Renal pelvis (tissue), 1 donor: ENCODE measurements at regions not wholly inside any gene's neighbourhood (a gene's known extent, or its start where the extent isn't known, plus 50 kb on each side); places are given as distances from the start of the nearest gene placed in this dataset.
"Not testable (repeated sequence)": the region's sequence is repeated elsewhere in the genome, so short reads cannot be mapped to it uniquely, and the experiment has no call there.

Experiments used
- DNase-seq: peaks from one replicate; pipeline ENCODE4 v3.0.0-alpha.2; 2013

GRCh38 chr2:234725528-234726264 lies 226.1 kb upstream of the SH3BP4 start:
- DNase-seq, result no peak

- DNase-seq, result no peak
Measured at GRCh38 chr2:234724850-234725249, 227.0 kb upstream of the SH3BP4 start.

DNA sequence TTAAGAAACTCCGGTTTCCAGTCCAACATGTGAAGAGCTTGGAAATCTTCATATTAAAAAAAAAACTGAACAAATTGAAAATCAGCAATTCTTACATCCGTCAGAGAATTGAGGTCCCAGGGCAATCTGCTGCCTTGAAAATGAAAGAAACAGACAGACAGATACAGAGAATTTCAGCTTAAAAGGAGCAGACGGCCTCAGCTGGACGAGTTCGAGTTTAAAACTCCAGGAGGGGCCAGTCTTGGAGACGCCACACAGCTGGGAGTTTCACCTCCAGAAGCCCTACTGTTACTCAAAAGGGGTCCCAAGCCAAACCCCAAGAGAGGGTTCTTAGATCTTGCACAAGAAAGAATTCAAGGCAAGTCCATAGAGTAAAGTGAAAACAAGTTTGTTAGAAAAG lies 226.5 kb upstream of the ARL4C start:
- DNase-seq, result no peak

- DNase-seq, result no peak
Measured at GRCh38 chr2:234722176-234722575, 225.3 kb upstream of the ARL4C start.

DNA sequence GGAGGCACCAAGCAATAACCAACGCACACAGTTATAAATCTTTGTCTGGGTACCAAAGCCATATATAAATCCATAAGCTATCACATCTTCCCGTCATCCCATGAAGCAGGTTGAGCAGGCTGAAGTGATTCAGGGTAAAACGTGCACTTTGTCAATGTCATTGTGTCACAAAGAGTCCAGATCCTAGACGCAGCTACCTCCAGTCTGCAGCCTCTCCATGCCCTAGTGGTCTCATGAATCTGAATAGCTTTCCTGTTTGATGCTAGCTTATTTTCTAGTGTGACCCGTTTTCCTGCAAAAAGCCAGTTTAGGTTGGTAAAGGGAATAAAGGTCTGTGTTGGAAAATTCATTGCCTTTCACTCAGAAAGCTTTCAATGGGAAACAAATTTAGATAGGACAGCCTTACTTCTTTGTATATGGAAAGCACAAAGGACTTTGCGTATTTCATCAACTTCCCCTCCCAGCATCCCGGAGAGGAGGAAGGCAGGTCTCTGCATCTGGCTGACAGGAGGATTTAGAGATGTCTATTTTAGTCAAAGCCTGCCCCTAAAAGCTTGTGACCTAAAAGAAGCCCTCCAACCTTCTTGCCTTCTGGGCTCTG lies 222.3 kb upstream of the ARL4C start:
- no peak for DNase-seq

GRCh38 chr2:234716271-234716670 lies 219.4 kb upstream of the ARL4C start:
- no peak for DNase-seq

DNA sequence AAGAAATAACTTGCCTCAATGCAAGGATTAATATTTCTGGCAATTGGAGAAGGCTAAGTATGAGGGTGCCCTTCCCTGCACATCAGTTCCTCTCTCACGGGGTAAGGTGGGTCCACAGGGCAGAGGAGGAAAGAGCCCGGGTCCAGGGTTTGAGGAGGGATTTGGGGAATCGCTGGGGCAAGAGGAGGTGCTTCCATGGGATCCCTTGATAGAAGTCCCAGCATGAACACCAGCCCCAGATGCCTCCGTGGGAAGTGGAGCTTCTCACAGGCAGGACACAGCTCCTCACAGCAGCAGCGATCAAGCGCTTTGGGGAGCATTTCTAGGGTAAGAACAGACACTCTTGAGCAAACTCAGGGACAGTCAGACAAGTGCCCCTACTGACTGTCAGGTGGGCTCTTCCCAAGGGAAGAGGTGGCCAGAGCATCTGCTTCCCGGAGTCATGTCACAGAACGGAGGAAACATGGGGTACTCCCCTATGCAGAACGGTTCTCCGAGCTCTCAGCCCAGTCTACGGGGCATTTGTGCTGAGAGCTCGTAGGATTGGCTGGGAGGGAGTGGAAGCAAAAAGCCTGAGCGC lies 218.9 kb upstream of the ARL4C start:
- DNase-seq, result no peak

DNA sequence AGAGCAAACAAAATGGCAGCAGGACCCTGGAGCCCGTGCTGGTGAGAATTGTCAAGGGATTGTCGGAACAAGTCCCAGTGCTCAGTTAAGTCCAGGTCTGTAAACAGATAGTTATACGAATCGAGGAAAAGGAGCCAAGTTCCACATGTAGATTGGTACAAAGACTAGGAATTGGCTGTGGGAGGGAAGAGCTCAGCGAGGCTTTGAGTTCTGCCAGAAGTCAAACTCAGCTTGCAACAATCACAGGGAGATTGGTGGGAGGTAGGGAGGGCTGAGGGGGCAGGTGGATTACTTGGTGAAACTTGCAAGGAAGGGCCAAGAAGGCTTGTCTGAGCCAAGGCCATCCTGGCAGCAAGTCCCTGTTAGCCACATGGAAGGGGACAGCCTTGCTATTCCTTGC lies 217.8 kb upstream of the ARL4C start:
- DNase-seq, result no peak

- no peak for DNase-seq
Measured at GRCh38 chr2:234712421-234712935, 215.6 kb upstream of the ARL4C start.

GRCh38 chr2:234711308-234711707 lies 214.4 kb upstream of the ARL4C start:
- DNase-seq, result no peak

- no peak for DNase-seq
Measured at GRCh38 chr2:234710587-234710986, 213.7 kb upstream of the ARL4C start.

DNA sequence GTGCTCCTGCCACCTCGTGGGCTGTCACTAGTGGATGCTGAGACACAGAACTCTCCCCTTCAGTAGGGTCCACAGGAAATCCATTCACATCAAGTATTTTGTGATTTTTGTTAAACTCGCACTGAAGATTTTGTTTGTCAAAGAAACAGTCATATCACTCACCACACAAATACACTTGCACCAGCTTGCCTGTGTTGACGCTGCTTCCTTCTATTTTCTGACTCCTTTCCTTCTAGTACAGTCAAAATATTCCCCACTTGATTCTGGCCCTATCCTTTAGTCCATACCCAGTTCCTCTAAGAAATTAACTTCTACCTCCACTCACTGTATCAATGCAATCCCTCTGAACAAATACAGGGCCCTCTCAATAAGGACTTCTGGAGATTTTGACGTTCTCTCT lies 213.2 kb upstream of the ARL4C start:
- DNase-seq, result no peak

DNA sequence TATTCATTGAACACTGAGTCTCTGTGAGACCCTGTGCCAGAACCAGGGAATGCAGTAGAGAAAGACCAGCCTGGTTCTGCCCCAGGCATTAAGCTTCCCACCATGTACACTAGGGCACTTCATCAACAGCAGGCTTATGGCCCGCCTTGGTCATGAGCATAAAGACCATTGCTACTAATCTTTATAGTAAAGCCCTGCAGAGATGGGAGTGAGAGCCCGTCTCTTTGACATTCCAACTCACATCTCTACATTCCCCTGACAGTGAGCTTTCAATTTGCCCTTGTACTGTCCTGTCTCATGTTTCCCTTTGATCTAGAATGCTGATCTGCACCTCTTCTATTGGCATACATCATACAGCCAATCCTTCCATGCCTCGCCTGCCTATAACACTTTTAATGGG lies 211.8 kb upstream of the ARL4C start:
- no peak for DNase-seq

DNA sequence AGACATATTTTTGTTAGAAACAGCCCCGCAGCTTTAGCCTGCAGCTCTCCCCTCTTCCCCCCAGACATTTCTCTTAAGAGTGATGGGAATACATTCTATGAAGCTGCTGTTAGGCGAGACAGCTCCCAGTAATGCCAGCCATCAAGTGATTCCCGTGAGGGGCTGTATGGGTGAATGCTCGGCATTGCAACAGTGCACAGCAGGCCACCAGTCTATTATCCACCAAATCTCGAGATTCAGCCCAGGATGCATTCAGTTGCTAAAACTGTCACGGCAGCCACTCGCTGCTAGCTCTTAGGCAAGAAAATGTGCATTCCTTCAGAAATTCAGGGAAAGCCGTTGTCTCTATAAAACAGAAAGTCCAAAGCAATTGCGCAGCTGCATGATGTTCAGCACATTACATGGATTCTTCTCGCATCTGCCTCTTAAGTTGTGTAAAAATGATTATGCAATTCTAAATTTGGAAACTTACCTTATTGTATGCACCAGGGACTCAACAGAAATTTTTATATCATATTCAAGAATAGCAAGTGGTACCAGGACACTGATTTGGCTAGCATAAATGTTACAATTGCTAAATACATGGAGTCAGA lies 211.3 kb upstream of the ARL4C start:
- no peak for DNase-seq

GRCh38 chr2:234706086-234706485 lies 209.2 kb upstream of the ARL4C start:
- no peak for DNase-seq

DNA sequence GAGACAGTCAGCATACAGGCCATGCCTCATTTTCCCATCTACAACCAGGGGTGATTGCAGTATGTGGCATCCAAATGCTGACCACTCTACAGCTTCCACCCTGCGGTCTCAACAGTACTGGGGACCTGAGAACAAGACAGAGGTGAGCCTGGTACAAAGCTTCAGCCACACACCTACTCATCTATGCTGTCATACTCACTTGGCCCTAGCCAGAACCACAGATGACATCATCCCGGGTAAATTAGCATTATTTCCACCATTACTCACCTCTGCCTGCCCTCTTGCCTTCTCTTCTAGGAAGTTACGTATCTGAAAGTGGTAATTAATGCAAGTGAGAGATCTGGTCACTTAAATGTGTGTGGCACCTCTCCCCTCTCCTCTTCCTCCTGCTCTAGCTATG lies 208.2 kb upstream of the ARL4C start:
- DNase-seq, result no peak

- no peak for DNase-seq
Measured at GRCh38 chr2:234703258-234703657, 206.4 kb upstream of the ARL4C start.

- DNase-seq, result no peak
Measured at GRCh38 chr2:234702731-234703225, 205.9 kb upstream of the ARL4C start.

GRCh38 chr2:234701841-234702240 lies 205.0 kb upstream of the ARL4C start:
- DNase-seq, result no peak

DNA sequence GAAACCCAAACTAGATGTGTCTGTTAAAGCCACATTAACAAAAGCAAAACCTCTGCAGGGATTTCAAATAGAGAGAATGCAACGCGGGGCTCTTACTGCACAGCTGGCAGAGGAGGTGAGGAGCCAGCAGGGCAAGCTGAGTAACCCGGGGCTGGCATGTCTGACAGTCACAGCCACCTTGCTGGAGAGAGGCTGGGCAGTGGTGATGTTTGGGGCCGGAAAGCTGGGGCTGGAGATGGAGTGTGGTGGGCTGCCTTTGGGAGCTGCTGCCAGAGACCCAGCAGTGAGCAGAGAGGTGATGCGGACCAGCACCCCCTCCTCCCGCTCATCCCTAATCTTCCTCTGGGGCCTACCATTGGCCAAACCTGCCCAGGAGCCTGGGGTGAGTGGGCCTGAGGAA lies 204.5 kb upstream of the ARL4C start:
- no peak for DNase-seq

DNA sequence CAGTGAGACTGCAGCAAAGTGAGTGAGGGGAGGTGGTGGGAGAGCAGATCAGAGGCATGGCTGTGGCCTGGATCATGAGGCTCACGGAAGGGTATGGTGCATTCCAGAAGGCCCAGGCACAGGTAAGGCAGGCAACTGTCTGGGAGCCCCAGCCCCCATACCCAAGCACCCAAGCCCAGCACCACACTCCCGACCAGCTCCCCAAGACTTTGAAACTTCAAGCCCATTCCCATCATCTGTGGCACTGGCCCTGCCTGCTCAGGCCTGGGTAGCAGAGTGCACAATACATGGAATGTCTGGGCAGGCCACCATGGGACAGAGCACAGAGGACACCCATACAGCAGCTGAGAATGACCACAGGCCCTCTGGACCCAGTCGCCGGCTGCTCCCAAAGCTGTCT lies 202.6 kb upstream of the ARL4C start:
- DNase-seq, result no peak

DNA sequence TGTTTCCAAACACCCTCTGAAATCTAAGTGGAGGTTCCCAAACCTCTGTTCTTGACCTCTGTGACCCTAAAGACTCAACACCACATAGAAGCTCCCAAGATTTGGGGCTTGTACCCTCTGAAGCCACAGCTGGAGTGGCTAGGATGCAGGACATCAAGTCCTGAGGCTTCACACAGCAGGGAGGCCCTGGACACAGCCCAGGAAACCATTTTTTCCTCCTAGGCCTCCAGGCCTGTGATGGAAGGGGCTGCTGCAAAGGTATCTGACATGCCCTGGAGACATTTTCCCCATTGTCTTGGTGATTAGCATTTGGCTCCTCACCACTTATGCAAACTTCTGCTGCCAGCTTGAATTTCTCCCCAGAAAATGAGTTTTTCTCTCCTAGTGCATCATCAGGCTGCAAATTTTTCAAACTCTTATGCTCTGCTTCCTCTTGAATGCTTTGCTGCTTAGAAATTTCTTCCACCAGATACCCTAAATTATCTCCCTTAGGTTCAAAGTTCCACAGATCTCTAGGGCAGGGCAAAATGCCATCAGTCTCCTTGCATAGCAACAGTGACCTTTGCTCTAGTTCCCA lies 200.5 kb upstream of the ARL4C start:
- DNase-seq, result not testable (repeated sequence)
